HepG2 (cell line): ENCODE measurements at regions not wholly inside any gene's neighbourhood (a gene's known extent, or its start where the extent isn't known, plus 50 kb on each side); places are given as distances from the start of the nearest gene placed in this dataset.

Source experiments
- AGO2 ChIP-seq: fragments of 200-400 bp; formaldehyde crosslinking; optimal IDR thresholded peaks from 2 replicates; pipeline ENCODE3; 2017; ENCODE audit warnings: mild to moderate bottlenecking, low read depth, low read length, moderate library complexity
- ARNT ChIP-seq: fragments of 450-650 bp; IDR thresholded peaks from 2 replicates; pipeline ENCODE4 v1.6.1; 2017
- CAMTA2 ChIP-seq: sonication (generic); formaldehyde crosslinking; IDR thresholded peaks from 2 replicates; pipeline ENCODE4 v1.4.0; 2020; ENCODE audit warnings: mild to moderate bottlenecking, missing genetic modification reagents, borderline replicate concordance
- CENPT ChIP-seq: sonication (generic); formaldehyde crosslinking; IDR thresholded peaks from 2 replicates; pipeline ENCODE4 v1.8.0; 2022; ENCODE audit warnings: low read depth, mild to moderate bottlenecking, moderate library complexity, missing genetic modification reagents
- GATAD2A ChIP-seq: IDR thresholded peaks from 2 replicates; pipeline ENCODE4 v1.6.1; 2016
- HDAC6 ChIP-seq: fragments of 200-600 bp; sonication (generic); IDR thresholded peaks from 2 replicates; pipeline ENCODE4 v1.7.0; 2017; ENCODE audit warnings: mild to moderate bottlenecking, antibody characterized with exemption, low read length, low read depth
- KDM3A ChIP-seq: IDR thresholded peaks from 2 replicates; pipeline ENCODE4 v1.6.1; 2018; ENCODE audit warnings: low read depth, missing compliant biosample characterization
- MBNL3 ChIP-seq: fragments of 250-450 bp; sonication (Bioruptor Pico); conservative IDR thresholded peaks from 2 replicates; pipeline ENCODE4 v1.8.0; 2022; ENCODE audit warnings: mild to moderate bottlenecking, inconsistent platforms
- MTA3 ChIP-seq: sonication (generic); formaldehyde crosslinking; IDR thresholded peaks from 2 replicates; pipeline ENCODE4 v1.4.0; 2020; ENCODE audit warnings: missing genetic modification reagents
- NPAS2 ChIP-seq: sonication (generic); formaldehyde crosslinking; IDR thresholded peaks from 2 replicates; pipeline ENCODE4 v1.8.0; 2022; ENCODE audit warnings: mild to moderate bottlenecking, missing genetic modification reagents, borderline replicate concordance
- PHF5A ChIP-seq: IDR thresholded peaks from one replicate; pipeline ENCODE4 v1.6.1; 2018; ENCODE audit warnings: low read depth, missing genetic modification reagents; ENCODE audit not compliant: unreplicated experiment
- SMYD3 ChIP-seq: sonication (generic); formaldehyde crosslinking; IDR thresholded peaks from 2 replicates; pipeline ENCODE4 v1.8.1; 2023; ENCODE audit warnings: mild to moderate bottlenecking, missing genetic modification reagents
- SRF ChIP-seq: IDR thresholded peaks from 2 replicates; pipeline ENCODE4 v1.6.1; 2011; ENCODE audit warnings: mild to moderate bottlenecking, low read depth, low read length, moderate library complexity
- TOPORS ChIP-seq: sonication (generic); formaldehyde crosslinking; IDR thresholded peaks from 2 replicates; pipeline ENCODE4 v1.8.0; 2023; ENCODE audit warnings: mild to moderate bottlenecking, missing genetic modification reagents
- ZFP37 ChIP-seq: sonication (generic); formaldehyde crosslinking; IDR thresholded peaks from 2 replicates; pipeline ENCODE4 v1.4.0; 2020; ENCODE audit warnings: missing genetic modification reagents, borderline replicate concordance
- ZNF496 ChIP-seq: sonication (generic); formaldehyde crosslinking; IDR thresholded peaks from 2 replicates; pipeline ENCODE4 v1.8.1; 2023; ENCODE audit warnings: mild to moderate bottlenecking, moderate library complexity, missing genetic modification reagents; ENCODE audit not compliant: insufficient replicate concordance
- ZNF557 ChIP-seq: sonication (generic); formaldehyde crosslinking; IDR thresholded peaks from 2 replicates; pipeline ENCODE4 v1.4.0; 2020; ENCODE audit warnings: missing genetic modification reagents
- ZNF598 ChIP-seq: sonication (generic); formaldehyde crosslinking; IDR thresholded peaks from 2 replicates; pipeline ENCODE4 v1.5.1; 2020; ENCODE audit warnings: mild to moderate bottlenecking, missing genetic modification reagents, borderline replicate concordance
- ZNF629 ChIP-seq: sonication (generic); formaldehyde crosslinking; conservative IDR thresholded peaks from 2 replicates; pipeline ENCODE4 v1.5.0; 2020; ENCODE audit warnings: missing genetic modification reagents
- ZNF644 ChIP-seq: IDR thresholded peaks from 2 replicates; pipeline ENCODE4 v1.6.1; 2016; ENCODE audit warnings: low read depth
- ZNF782 ChIP-seq: sonication (generic); formaldehyde crosslinking; IDR thresholded peaks from 2 replicates; pipeline ENCODE4 v1.4.0; 2020; ENCODE audit warnings: missing genetic modification reagents, mild to moderate bottlenecking, borderline replicate concordance
- ZNF816 ChIP-seq: sonication (generic); formaldehyde crosslinking; IDR thresholded peaks from 2 replicates; pipeline ENCODE4 v1.8.0; 2022; ENCODE audit warnings: missing genetic modification reagents, mild to moderate bottlenecking, borderline replicate concordance
- TF ChIP-seq, protein P1 (sequence below): sonication (generic); formaldehyde crosslinking; IDR thresholded peaks from 2 replicates; pipeline ENCODE4 v1.5.0; 2020; ENCODE audit warnings: mild to moderate bottlenecking, missing genetic modification reagents
- TF ChIP-seq, protein P2 (sequence below): sonication (generic); formaldehyde crosslinking; IDR thresholded peaks from 2 replicates; pipeline ENCODE4 v1.5.0; 2020; ENCODE audit warnings: missing genetic modification reagents
- TF ChIP-seq, protein P3 (sequence below): sonication (generic); formaldehyde crosslinking; IDR thresholded peaks from 2 replicates; pipeline ENCODE4 v1.5.1; 2020; ENCODE audit warnings: missing genetic modification reagents, mild to moderate bottlenecking, borderline replicate concordance
- TF ChIP-seq, protein P4 (sequence below): sonication (generic); formaldehyde crosslinking; IDR thresholded peaks from 2 replicates; pipeline ENCODE4 v1.4.0; 2020; ENCODE audit warnings: missing genetic modification reagents
- TF ChIP-seq, protein P5 (sequence below): sonication (generic); formaldehyde crosslinking; IDR thresholded peaks from 2 replicates; pipeline ENCODE4 v1.8.1; 2022; ENCODE audit warnings: mild to moderate bottlenecking, missing genetic modification reagents

DNA sequence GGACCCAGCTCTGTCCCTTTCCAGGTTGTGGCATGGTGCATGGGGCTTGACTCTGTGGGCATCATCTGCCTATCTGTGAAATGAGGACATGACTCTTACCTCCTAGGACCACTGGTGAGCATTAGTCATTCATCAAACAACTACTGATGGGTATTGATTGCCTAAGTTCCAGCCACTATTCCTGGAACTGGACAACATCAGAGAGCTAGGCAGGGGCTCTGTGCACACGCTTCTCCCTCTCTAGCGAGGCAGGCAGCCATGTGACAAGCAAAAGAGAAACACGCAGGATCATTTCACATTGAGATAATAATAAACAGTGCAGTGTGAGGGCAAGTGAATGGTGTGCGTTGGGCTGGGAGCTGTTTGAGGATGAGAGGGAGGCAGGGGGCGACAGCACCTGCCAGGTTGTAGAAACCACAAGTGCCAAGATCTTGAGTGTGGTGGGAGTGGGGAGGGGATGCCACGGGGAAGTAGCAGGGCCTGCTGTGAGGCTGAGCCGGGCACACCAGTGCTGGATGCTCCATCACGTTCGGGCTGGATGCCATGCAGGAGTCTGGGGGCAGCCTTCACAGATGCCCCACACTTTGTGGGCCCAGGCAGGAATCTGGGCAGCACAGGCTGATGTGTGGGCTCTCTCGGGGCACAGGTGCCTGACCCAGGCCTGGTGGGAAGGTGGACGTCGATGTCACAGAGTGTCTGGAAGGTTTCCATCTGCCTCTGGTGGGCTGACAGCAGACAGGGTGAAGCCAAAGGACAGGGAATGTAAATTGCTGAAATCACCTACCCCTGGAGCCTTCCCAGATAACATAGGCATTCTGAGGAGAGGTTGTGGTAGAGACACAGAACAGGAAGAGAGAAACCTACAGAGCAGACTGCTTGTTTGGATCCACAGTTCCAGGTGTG, 405.5 kb downstream of the RPS24 start (continued):
- TF ChIP-seq, protein P1, sequence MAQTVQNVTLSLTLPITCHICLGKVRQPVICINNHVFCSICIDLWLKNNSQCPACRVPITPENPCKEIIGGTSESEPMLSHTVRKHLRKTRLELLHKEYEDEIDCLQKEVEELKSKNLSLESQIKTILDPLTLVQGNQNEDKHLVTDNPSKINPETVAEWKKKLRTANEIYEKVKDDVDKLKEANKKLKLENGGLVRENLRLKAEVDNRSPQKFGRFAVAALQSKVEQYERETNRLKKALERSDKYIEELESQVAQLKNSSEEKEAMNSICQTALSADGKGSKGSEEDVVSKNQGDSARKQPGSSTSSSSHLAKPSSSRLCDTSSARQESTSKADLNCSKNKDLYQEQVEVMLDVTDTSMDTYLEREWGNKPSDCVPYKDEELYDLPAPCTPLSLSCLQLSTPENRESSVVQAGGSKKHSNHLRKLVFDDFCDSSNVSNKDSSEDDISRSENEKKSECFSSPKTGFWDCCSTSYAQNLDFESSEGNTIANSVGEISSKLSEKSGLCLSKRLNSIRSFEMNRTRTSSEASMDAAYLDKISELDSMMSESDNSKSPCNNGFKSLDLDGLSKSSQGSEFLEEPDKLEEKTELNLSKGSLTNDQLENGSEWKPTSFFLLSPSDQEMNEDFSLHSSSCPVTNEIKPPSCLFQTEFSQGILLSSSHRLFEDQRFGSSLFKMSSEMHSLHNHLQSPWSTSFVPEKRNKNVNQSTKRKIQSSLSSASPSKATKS (CRISPR knock-in tag) = no peak
- no peak for TF ChIP-seq TOPORS (CRISPR knock-in tag)
- TF ChIP-seq CENPT (CRISPR knock-in tag) = no peak
- TF ChIP-seq ZNF557 (CRISPR knock-in tag) = no peak
- no peak for TF ChIP-seq ZNF598
- TF ChIP-seq HDAC6 = no peak
- TF ChIP-seq PHF5A = peak; percentile 53
- no peak for TF ChIP-seq ZNF629 (CRISPR knock-in tag)
- no peak for TF ChIP-seq ZNF782 (CRISPR knock-in tag)
- no peak for TF ChIP-seq ZNF496 (CRISPR knock-in tag)
- TF ChIP-seq GATAD2A = peak; percentile 83
- 0 out of 2 replicates have a peak, but pooled peaks have one; percentile 13 for TF ChIP-seq ZNF816 (CRISPR knock-in tag)
- TF ChIP-seq, protein P2, sequence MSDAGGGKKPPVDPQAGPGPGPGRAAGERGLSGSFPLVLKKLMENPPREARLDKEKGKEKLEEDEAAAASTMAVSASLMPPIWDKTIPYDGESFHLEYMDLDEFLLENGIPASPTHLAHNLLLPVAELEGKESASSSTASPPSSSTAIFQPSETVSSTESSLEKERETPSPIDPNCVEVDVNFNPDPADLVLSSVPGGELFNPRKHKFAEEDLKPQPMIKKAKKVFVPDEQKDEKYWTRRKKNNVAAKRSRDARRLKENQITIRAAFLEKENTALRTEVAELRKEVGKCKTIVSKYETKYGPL = no peak
- no peak for TF ChIP-seq MBNL3 (CRISPR knock-in tag)
- TF ChIP-seq, protein P3, sequence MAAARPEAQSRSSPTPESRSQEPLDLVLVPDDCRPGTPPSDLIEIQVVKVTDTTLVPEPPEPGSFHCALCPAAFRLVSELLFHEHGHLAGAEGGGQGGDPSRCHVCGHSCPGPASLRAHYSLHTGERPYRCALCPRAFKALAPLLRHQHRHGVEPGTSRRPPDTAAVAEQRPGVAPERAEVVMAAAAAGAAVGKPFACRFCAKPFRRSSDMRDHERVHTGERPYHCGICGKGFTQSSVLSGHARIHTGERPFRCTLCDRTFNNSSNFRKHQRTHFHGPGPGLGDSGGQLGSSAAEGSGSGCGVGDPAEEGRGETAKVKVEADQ (CRISPR knock-in tag) = no peak
- TF ChIP-seq MTA3 (CRISPR knock-in tag) = no peak
- TF ChIP-seq ZFP37 (CRISPR knock-in tag) = no peak
- TF ChIP-seq, protein P4, sequence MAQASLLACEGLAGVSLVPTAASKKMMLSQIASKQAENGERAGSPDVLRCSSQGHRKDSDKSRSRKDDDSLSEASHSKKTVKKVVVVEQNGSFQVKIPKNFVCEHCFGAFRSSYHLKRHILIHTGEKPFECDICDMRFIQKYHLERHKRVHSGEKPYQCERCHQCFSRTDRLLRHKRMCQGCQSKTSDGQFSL = no peak
- TF ChIP-seq AGO2 = no peak
- no peak for TF ChIP-seq ARNT
- TF ChIP-seq KDM3A (CRISPR knock-in tag) = no peak
- no peak for TF ChIP-seq CAMTA2 (CRISPR knock-in tag)
- TF ChIP-seq SMYD3 = no peak
- TF ChIP-seq SRF = no peak
- TF ChIP-seq, protein P5, sequence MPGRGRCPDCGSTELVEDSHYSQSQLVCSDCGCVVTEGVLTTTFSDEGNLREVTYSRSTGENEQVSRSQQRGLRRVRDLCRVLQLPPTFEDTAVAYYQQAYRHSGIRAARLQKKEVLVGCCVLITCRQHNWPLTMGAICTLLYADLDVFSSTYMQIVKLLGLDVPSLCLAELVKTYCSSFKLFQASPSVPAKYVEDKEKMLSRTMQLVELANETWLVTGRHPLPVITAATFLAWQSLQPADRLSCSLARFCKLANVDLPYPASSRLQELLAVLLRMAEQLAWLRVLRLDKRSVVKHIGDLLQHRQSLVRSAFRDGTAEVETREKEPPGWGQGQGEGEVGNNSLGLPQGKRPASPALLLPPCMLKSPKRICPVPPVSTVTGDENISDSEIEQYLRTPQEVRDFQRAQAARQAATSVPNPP (CRISPR knock-in tag) = no peak
- no peak for TF ChIP-seq NPAS2 (CRISPR knock-in tag)
- peak; percentile 35; the same call in 1 of the 2 replicates for TF ChIP-seq ZNF644 (CRISPR knock-in tag)
